Body of pancreas (tissue), 4 donors: ENCODE measurements at regions not wholly inside any gene's neighbourhood (a gene's known extent, or its start where the extent isn't known, plus 50 kb on each side); places are given as distances from the start of the nearest gene placed in this dataset.
"Not testable (repeated sequence)": the region's sequence is repeated elsewhere in the genome, so short reads cannot be mapped to it uniquely, and the experiment has no call there.

Experiments
- ATAC-seq: fragments of 150-250 bp; one replicate; pipeline ENCODE4 v1.9.1; 2016
- DNase-seq, 4 donors: peaks; one replicate each; pipeline ENCODE4 v3.0.0-alpha.2; 2019
- H3K27ac ChIP-seq, 4 donors: fragments of 200-600 bp; sonication (generic); 1 replicate in 3 of 4; 2 replicates in 1 of 4; pipeline versions ENCODE4 v1.5.1 to v1.6.1; 2016 to 2019; ENCODE audit warnings: mild to moderate bottlenecking in 1 of 4, mixed read lengths in 1 of 4, moderate library complexity in 1 of 4
- H3K27me3 ChIP-seq, 2 donors: fragments of 200-600 bp; sonication (generic); one replicate each; pipeline ENCODE4 v1.6.0; 2016; ENCODE audit warnings: mild to moderate bottlenecking in 1 of 2
- H3K36me3 ChIP-seq, 2 donors: fragments of 200-600 bp; sonication (generic); replicated peaks in 1 of 2; 2 replicates each; pipeline ENCODE4 v1.5.1; 2016; ENCODE audit warnings: low read depth in 2 of 2; ENCODE audit not compliant: insufficient read depth in 1 of 2
- H3K4me1 ChIP-seq: fragments of 200-600 bp; sonication (generic); one replicate; pipeline ENCODE4 v1.6.0; 2016
- H3K4me3 ChIP-seq, 2 donors: fragments of 200-600 bp; sonication (generic); 1 replicate in 1 of 2; 2 replicates in 1 of 2; pipeline ENCODE4 v1.5.1; 2016 to 2019
- H3K9me3 ChIP-seq, 3 donors: fragments of 200-600 bp; sonication (generic); 1 replicate in 2 of 3; 2 replicates in 1 of 3; pipeline ENCODE4 v1.5.1; 2016
- POLR2A ChIP-seq, 3 donors: fragments of 450-650 bp; IDR thresholded peaks; one replicate each; pipeline ENCODE4 v1.6.1; 2016; ENCODE audit warnings: antibody characterized with exemption in 3 of 3, mild to moderate bottlenecking in 2 of 3
- WGBS, 2 donors: methylation state at CpG; one replicate each; pipeline ENCODE4 v1.1.5; 2017; 5-methylcytosine and 5-hydroxymethylcytosine counted together
- intact Hi-C: fragments of 100-400 bp; cut with DNase I; formaldehyde crosslinking; loops from one replicate; pipeline ENCODE4 v1.15.1; 2023
- TF ChIP-seq, protein P1 (sequence below), 7 experiments: fragments of 450-650 bp in 4 of 7; fragments of 200-600 bp in 3 of 7; sonication (generic) in 3 of 7; IDR thresholded peaks; one replicate each; pipeline ENCODE4 v1.5.1; 2016 to 2019; ENCODE audit warnings: antibody characterized with exemption in 7 of 7

DNA sequence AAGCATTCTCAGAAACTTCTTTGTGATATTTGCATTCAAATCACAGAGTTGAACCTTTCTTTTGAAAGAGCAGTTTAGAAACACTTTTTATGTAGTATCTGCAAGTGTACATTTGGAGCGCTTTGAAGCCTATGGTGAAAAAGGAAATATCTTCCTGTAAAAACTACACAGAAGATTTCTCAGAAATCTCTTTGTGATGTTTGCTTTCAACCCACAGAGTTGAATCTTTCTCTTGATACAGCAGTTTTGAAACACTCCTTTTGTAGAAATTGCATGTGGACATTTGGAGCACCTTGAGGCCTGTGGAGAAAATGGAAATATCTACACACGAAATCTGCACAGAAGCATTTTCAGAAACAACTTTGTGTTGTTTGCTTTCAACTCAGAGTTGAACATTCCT lies 612.3 kb upstream of the ZNF337 start:
- intact Hi-C loops: no loop called here
- Histone ChIP-seq H3K4me3 (no peak overlapping the region), H3K27ac (no peak overlapping the region), H3K9me3 (no peaks in the 10 kb centered on the region), H3K4me1 (no peaks in the 10 kb centered on the region), H3K27me3 (no peaks in the 10 kb centered on the region), H3K36me3 (no peaks in the 10 kb centered on the region)
- TF ChIP-seq, protein P1, sequence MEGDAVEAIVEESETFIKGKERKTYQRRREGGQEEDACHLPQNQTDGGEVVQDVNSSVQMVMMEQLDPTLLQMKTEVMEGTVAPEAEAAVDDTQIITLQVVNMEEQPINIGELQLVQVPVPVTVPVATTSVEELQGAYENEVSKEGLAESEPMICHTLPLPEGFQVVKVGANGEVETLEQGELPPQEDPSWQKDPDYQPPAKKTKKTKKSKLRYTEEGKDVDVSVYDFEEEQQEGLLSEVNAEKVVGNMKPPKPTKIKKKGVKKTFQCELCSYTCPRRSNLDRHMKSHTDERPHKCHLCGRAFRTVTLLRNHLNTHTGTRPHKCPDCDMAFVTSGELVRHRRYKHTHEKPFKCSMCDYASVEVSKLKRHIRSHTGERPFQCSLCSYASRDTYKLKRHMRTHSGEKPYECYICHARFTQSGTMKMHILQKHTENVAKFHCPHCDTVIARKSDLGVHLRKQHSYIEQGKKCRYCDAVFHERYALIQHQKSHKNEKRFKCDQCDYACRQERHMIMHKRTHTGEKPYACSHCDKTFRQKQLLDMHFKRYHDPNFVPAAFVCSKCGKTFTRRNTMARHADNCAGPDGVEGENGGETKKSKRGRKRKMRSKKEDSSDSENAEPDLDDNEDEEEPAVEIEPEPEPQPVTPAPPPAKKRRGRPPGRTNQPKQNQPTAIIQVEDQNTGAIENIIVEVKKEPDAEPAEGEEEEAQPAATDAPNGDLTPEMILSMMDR (IDR thresholded peaks at IDR 0.05): no peak
- no peak for TF ChIP-seq POLR2A (IDR thresholded peaks at IDR 0.05)
- WGBS, 2 donors: 75 to 82% methylated on average over 2 of the region's 2 CpGs
- no peak for DNase-seq
- no peak for ATAC-seq

DNA sequence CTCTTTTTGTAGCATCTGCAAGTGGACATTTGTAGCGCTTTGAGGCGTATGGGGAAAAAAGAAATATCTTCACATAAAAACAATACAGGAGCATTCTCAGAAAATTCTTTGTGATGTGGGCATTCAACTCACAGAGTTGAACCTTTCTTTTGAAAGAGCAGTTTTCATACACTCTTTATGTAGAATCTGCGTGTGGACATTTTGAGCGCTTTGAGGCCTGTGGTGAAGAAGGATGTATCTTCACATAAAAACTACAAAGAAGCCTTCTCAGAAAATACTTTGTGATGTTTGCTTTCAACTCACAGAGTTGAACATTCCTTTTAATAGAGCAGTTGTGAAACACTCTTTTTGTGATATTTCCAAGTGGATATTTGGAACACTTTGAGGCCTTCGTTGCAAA lies 598.4 kb upstream of the ZNF337 start:
- Histone ChIP-seq H3K36me3 (no peaks in the 10 kb centered on the region), H3K27ac (no peak overlapping the region), H3K27me3 (no peaks in the 10 kb centered on the region), H3K4me3 (no peak overlapping the region), H3K4me1 (no peaks in the 10 kb centered on the region), H3K9me3 (no peaks in the 10 kb centered on the region)
- intact Hi-C loops: no loop called here
- ATAC-seq (no peak), DNase-seq (no peak)
- no peak for TF ChIP-seq POLR2A (IDR thresholded peaks at IDR 0.05)
- TF ChIP-seq, protein P1 (IDR thresholded peaks at IDR 0.05): no peak
- WGBS, 2 donors: 95 to 97% methylated on average over 5 of the region's 5 CpGs

DNA sequence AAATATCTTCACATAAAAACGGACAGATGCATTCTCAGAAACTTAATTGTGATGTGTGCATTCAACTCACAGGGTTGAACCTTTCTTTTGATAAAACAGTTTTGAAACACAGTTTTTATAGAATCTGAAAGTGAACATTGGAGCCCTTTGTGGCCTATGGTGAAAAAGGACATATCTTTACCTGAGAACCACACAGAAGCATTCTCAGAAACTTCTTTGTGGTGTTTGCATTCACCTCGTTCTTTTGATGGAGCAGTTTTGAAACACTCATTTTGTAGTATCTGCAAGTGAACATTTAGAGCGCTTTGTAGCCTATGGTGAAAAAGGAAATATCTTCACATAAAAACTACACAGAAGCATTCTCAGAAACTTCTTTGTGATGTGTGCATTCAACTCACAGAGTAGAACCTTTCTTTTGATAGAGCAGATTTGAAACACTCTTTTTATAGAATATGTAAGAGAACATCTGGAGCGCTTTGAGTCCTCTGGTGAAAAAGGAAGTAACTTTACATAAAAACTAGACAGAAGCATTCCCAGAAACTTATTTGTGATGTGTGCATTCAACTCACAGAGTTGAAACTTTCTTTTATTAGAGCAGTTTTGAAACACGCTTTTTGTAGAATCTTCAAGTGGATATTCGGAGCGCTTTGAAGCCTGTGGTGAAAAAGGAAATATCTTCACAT lies 591.9 kb upstream of the ZNF337 start:
- DNase-seq, H3K27ac ChIP-seq, H3K27me3 ChIP-seq, intact Hi-C loops, ATAC-seq, H3K9me3 ChIP-seq, H3K36me3 ChIP-seq, H3K4me1 ChIP-seq, H3K4me3 ChIP-seq: not testable (repeated sequence)
- 80% methylated on average over 7 of the region's 7 CpGs for WGBS, 2 donors

DNA sequence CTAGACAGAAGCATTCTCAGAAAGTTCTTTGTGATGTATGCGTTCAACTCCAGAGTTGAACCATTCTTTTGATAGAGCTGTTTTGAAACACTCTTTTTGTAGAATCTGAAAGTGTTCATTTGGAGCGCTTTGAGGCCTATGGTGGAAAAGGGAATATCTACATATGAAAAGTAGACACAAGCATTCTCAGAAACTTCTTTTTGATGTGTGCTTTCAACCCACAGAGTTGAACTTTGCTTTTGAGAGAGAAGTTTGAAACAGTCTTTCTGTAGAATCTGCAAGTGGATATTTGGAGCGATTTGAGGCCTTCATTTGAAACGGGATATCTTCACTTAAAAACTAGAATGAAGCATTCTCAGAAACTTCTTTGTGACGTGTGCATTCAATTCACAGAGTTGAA lies 582.6 kb upstream of the ZNF337 start:
- H3K27me3 ChIP-seq: no peaks in the 10 kb centered on the region
- ATAC-seq (no peak), DNase-seq (no peak)
- intact Hi-C loops: no loop called here
- TF ChIP-seq, protein P1 (IDR thresholded peaks at IDR 0.05): no peak
- TF ChIP-seq POLR2A (IDR thresholded peaks at IDR 0.05): no peak
- H3K9me3 ChIP-seq: no peaks in the 10 kb centered on the region
- H3K4me3 ChIP-seq: no peak overlapping the region
- no peaks in the 10 kb centered on the region for H3K36me3 ChIP-seq
- H3K4me1 ChIP-seq: no peaks in the 10 kb centered on the region
- H3K27ac ChIP-seq: no peak overlapping the region
- 82 to 84% methylated on average over 5 of the region's 5 CpGs for WGBS, 2 donors

DNA sequence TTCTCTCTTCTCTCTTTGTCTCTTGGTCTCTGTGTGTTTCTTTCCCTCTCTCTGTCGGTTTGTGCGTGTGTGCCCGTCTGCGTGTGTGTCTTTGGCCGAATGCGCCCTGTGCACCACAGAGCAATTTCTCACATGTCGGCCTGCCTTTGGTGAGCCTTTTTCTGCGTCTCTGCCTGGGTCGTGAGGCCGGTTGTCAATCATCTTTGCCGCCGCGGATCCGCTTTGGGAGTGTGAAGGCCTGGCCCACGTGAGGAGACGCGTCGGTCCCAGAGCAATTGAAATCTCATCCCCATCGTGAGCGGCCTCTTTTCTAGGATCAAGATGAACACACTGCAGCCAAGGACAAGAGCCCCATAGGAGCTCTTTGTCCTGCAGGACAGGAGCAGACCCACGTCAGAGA lies 580.7 kb upstream of the ZNF337 start:
- H3K4me1 ChIP-seq: no peaks in the 10 kb centered on the region
- DNase-seq: no peak

More for the DNA sequence above, 580.7 kb upstream of the ZNF337 start:
- Histone ChIP-seq H3K36me3 (no peaks in the 10 kb centered on the region), H3K4me3 (no peak overlapping the region), H3K9me3 (no peaks in the 10 kb centered on the region), H3K27ac (no peak overlapping the region), H3K27me3 (no peaks in the 10 kb centered on the region)
- intact Hi-C loops: no loop called here
- ATAC-seq: no peak
- 76 to 82% methylated on average over 14 to 21 of the region's 21 CpGs for whole genome bisulfite sequencing, 2 donors
- TF ChIP-seq, protein P1 (IDR thresholded peaks at IDR 0.05): no peak
- no peak for TF ChIP-seq POLR2A (IDR thresholded peaks at IDR 0.05)
